HG03039 (cell line): ENCODE measurements at regions not wholly inside any gene's neighbourhood (a gene's known extent, or its start where the extent isn't known, plus 50 kb on each side); places are given as distances from the start of the nearest gene placed in this dataset.
"Not testable (repeated sequence)": the region's sequence is repeated elsewhere in the genome, so short reads cannot be mapped to it uniquely, and the experiment has no call there.

Experiments used
- ATAC-seq: cut with Tn5 transposase; IDR thresholded peaks from one replicate; pipeline ENCODE4 v1.9.1; 2021; ENCODE audit warnings: mild to moderate bottlenecking, moderate library complexity; ENCODE audit not compliant: unreplicated experiment

- no peak for ATAC-seq
Measured at GRCh38 chr14:53748691-53749090, 207.9 kb downstream of the BMP4 start.

GRCh38 chr14:53744857-53745256, 211.8 kb downstream of the BMP4 start:
- no peak for ATAC-seq

GRCh38 chr14:53743371-53743770, 213.3 kb downstream of the BMP4 start:
- ATAC-seq: no peak

GRCh38 chr14:53742233-53742620, 214.4 kb downstream of the BMP4 start:
- ATAC-seq: no peak

GRCh38 chr14:53741479-53742232, 215.0 kb downstream of the BMP4 start:
- ATAC-seq: no peak

- ATAC-seq: no peak
Measured at GRCh38 chr14:53740570-53740969, 216.1 kb downstream of the BMP4 start.

GRCh38 chr14:53735916-53736315, 220.7 kb downstream of the BMP4 start:
- no peak for ATAC-seq

GRCh38 chr14:53723221-53723620, 233.4 kb downstream of the BMP4 start:
- ATAC-seq: no peak

- no peak for ATAC-seq
Measured at GRCh38 chr14:53719536-53719935, 237.1 kb downstream of the BMP4 start.

GRCh38 chr14:53716578-53716977, 240.0 kb downstream of the BMP4 start:
- no peak for ATAC-seq

GRCh38 chr14:53715193-53715721, 241.4 kb downstream of the BMP4 start:
- ATAC-seq: no peak

GRCh38 chr14:53714495-53715192, 242.0 kb downstream of the BMP4 start:
- no peak for ATAC-seq

GRCh38 chr14:53712901-53713300, 243.7 kb downstream of the BMP4 start:
- not testable (repeated sequence) for ATAC-seq

- no peak for ATAC-seq
Measured at GRCh38 chr14:53711205-53711604, 245.4 kb downstream of the BMP4 start.

GRCh38 chr14:53710615-53711014, 246.0 kb downstream of the BMP4 start:
- no peak for ATAC-seq

GRCh38 chr14:53709381-53709780, 247.2 kb downstream of the BMP4 start:
- no peak for ATAC-seq

- no peak for ATAC-seq
Measured at GRCh38 chr14:53703457-53703856, 253.2 kb downstream of the BMP4 start.

GRCh38 chr14:53701108-53701875, 255.3 kb downstream of the BMP4 start:
- no peak for ATAC-seq

- no peak for ATAC-seq
Measured at GRCh38 chr14:53696217-53696965, 260.2 kb downstream of the BMP4 start.

- no peak for ATAC-seq
Measured at GRCh38 chr14:53695692-53696214, 260.9 kb downstream of the BMP4 start.
